ENCODE measurements at regions not wholly inside any gene's neighbourhood (a gene's known extent, or its start where the extent isn't known, plus 50 kb on each side); places are given as distances from the start of the nearest gene placed in this dataset.
"Not testable (repeated sequence)": the region's sequence is repeated elsewhere in the genome, so short reads cannot be mapped to it uniquely, and the experiment has no call there.

DNA sequence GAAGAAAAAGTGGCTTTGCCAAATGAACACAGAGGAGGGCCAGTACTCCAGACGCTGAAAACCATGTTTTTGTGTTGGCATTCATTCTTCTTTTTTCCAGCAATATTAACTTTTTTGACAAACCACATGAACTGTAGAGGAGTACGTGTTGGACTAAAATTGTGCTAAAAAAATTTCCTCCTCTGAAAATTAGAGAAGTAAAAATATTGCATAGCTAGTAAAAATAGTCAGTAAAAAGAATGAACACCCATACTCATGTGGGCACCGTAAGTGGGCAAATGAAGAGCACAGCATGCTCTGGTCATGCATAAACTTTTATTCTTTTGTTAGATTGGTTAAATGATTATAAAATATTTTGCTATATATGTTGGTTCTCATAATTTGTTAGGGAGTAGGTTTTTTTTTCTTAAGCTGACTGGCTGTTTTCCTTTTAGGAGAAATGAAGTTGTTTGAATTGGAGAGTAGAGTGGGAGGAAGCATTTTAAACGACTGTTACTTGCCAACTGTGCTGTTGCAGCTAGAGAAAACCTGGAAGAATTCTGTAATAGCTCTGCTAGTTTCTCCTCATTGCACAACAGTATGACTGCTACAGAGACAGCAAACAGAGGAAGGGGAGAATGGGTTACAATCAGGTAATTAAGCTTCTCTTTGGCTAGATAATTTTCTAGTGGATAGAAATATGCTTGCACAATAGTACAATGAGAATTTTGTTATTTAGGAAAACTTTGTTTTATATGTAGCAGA lies 222.4 kb downstream of the KCTD12 start:
- intact Hi-C loops (cut with DNase I): no loop called here
- H3K9me3 ChIP-seq: no peaks in the 10 kb centered on the region
- no peaks in the 10 kb centered on the region for H3K4me1 ChIP-seq
- H3K4me3 ChIP-seq: no peak overlapping the region
- DNase-seq: no peak
- ATAC-seq: peak; percentile 35
- H3K36me3 ChIP-seq (replicated peaks in 1 of 2; ENCODE audit: insufficient read depth in 1 of 2, low read depth in 2 of 2): no peaks in the 10 kb centered on the region
- 42% methylated on average over 4 of the region's 4 CpGs for WGBS, 2 donors
- TF ChIP-seq POLR2A (IDR thresholded peaks at IDR 0.05): no peak
- TF ChIP-seq, protein P1, sequence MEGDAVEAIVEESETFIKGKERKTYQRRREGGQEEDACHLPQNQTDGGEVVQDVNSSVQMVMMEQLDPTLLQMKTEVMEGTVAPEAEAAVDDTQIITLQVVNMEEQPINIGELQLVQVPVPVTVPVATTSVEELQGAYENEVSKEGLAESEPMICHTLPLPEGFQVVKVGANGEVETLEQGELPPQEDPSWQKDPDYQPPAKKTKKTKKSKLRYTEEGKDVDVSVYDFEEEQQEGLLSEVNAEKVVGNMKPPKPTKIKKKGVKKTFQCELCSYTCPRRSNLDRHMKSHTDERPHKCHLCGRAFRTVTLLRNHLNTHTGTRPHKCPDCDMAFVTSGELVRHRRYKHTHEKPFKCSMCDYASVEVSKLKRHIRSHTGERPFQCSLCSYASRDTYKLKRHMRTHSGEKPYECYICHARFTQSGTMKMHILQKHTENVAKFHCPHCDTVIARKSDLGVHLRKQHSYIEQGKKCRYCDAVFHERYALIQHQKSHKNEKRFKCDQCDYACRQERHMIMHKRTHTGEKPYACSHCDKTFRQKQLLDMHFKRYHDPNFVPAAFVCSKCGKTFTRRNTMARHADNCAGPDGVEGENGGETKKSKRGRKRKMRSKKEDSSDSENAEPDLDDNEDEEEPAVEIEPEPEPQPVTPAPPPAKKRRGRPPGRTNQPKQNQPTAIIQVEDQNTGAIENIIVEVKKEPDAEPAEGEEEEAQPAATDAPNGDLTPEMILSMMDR (IDR thresholded peaks at IDR 0.05): no peak
- no peaks in the 10 kb centered on the region for H3K27me3 ChIP-seq
- H3K27ac ChIP-seq: no peak overlapping the region

DNA sequence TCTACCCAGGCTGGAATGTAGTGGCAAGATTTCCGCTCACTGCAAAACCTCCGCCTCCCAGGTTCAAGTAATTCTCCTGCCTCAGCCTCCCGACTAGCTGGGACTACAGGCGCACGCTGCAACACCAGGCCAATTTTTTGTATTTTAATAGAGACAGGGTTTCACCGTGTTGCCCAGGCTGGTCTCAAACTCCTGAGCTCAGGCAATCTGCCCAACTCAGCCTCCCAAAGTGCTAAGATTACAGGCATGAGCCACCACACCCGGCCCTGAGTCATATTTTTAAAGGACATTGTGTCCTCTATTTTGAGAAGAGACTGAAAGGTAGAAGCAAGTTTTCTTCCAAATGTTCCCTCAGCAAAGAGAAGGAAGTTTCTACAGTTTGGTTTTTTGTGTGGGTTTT lies 227.1 kb downstream of the KCTD12 start:
- DNase-seq; intact Hi-C loops (cut with DNase I); H3K9me3 ChIP-seq; H3K4me3 ChIP-seq; ATAC-seq; H3K36me3 ChIP-seq (replicated peaks in 1 of 2; ENCODE audit: insufficient read depth in 1 of 2, low read depth in 2 of 2); H3K4me1 ChIP-seq; H3K27ac ChIP-seq; H3K27me3 ChIP-seq: not testable (repeated sequence)
- WGBS, 2 donors: 75 to 86% methylated on average over 7 of the region's 7 CpGs

DNA sequence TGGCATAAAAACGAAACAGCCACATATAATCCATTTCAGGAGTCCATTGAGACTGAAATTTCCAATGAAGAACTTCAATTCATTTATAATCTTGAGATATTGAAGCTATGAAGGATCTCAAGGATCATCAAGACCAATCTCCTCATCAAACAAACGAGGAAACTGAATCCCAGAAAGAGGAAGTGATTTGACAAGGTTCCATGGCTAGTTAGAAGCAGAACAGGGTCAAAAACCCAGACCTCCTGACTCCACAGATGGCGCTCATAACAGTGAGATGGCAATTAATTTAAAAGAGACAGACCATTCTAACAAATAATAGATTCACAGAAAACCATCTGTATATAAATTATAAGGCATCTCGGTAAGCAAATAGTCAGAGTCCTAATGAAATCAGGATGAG lies 229.7 kb downstream of the KCTD12 start:
- TF ChIP-seq, protein P1 (IDR thresholded peaks at IDR 0.05): no peak
- no peak for TF ChIP-seq POLR2A (IDR thresholded peaks at IDR 0.05)
- intact Hi-C loops (cut with DNase I): no loop called here
- Histone ChIP-seq H3K27ac (no peak overlapping the region), H3K4me3 (no peak overlapping the region), H3K9me3 (no peaks in the 10 kb centered on the region), H3K27me3 (no peaks in the 10 kb centered on the region), H3K36me3 (replicated peaks in 1 of 2; ENCODE audit: insufficient read depth in 1 of 2, low read depth in 2 of 2) (no peaks in the 10 kb centered on the region), H3K4me1 (no peaks in the 10 kb centered on the region)
- 51 to 58% methylated on average over 4 of the region's 4 CpGs for WGBS, 2 donors
- ATAC-seq (no peak), DNase-seq (no peak)

DNA sequence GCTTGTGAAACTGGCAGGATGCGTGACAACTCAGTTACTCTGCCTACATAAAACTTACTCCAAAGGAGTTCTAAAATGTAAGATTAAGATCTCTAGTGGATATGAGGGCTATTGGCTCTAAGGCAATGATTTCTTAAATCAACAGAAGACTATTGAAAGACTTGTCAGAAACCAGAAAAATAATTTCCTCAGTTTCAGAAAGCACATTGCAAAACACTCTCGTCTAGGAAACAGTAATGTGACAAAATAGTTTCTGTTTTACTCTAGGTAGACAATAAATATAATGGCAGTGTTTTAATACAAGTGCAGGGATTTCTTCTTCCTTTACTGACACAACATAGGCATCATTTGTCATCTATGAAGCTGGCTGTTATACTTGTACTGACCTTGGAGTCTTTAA lies 230.1 kb downstream of the KCTD12 start:
- ATAC-seq: no peak
- WGBS, 2 donors: 43 to 53% methylated on average over 2 of the region's 2 CpGs
- intact Hi-C loops (cut with DNase I): no loop called here
- H3K4me3 ChIP-seq: no peak overlapping the region
- no peaks in the 10 kb centered on the region for H3K36me3 ChIP-seq (replicated peaks in 1 of 2; ENCODE audit: insufficient read depth in 1 of 2, low read depth in 2 of 2)
- DNase-seq: no peak
- no peaks in the 10 kb centered on the region for H3K9me3 ChIP-seq
- H3K27me3 ChIP-seq: no peaks in the 10 kb centered on the region
- no peaks in the 10 kb centered on the region for H3K4me1 ChIP-seq
- TF ChIP-seq, protein P1 (IDR thresholded peaks at IDR 0.05): no peak
- no peak for TF ChIP-seq POLR2A (IDR thresholded peaks at IDR 0.05)
- H3K27ac ChIP-seq: no peak overlapping the region

DNA sequence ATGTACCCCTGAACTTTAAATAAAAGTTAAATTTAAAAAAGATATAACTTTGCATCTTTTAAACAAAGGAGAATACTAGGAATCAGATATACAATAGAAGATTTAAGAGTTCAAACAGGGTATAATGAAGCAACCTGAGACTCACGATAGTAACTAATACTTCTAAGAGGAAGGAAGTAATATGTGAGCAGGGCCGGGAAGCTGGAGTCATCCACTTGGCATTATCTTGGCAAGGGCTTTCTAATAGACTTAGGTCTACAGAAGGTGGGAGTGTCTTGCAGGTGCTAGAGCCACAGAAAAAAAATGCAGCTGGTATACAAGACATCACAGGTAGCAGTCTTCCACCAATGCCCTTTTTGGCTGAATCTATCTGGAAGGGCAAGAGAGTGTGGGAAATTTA lies 231.9 kb downstream of the KCTD12 start:
- no peak for DNase-seq
- Histone ChIP-seq H3K4me1 (no peaks in the 10 kb centered on the region), H3K27me3 (no peaks in the 10 kb centered on the region), H3K9me3 (no peaks in the 10 kb centered on the region), H3K36me3 (replicated peaks in 1 of 2; ENCODE audit: insufficient read depth in 1 of 2, low read depth in 2 of 2) (no peaks in the 10 kb centered on the region), H3K27ac (no peak overlapping the region), H3K4me3 (no peak overlapping the region)
- no peak for ATAC-seq
- TF ChIP-seq POLR2A (IDR thresholded peaks at IDR 0.05): no peak
- TF ChIP-seq, protein P1 (IDR thresholded peaks at IDR 0.05): no peak
- intact Hi-C loops (cut with DNase I): no loop called here
- WGBS, 2 donors: 61 to 63% methylated on average over 2 of the region's 2 CpGs

Measured in body of pancreas (tissue), 4 donors.